SK-N-SH (cell line): ENCODE measurements at regions not wholly inside any gene's neighbourhood (a gene's known extent, or its start where the extent isn't known, plus 50 kb on each side); places are given as distances from the start of the nearest gene placed in this dataset.

Source experiments
- CTCF ChIA-PET: fragments of 300-600, 350-600 bp; formaldehyde crosslinking; extraction: SDS; loops from one replicate; lab custom pipeline; 2021; lab: Yijun Ruan, JAX
- POLR2A ChIA-PET: fragments of 350-600 bp; sonication (Branson Sonifier 250); formaldehyde crosslinking; extraction: SDS; loops from one replicate; lab custom pipeline; 2020; ENCODE audit warnings: antibody characterized with exemption, inconsistent platforms; lab: Yijun Ruan, JAX
- DNase-seq: peaks from one replicate; pipeline ENCODE4 v3.0.0; 2012
- H2AFZ ChIP-seq: fragments of 200-600 bp; sonication (generic); 2 replicates; pipeline ENCODE4 v1.8.1; 2016; ENCODE audit warnings: antibody characterized with exemption, mild to moderate bottlenecking, low read depth
- H3F3A ChIP-seq: fragments of 200-600 bp; sonication (generic); replicated peaks from 2 replicates; pipeline ENCODE3; 2016; ENCODE audit warnings: antibody characterized with exemption, mild to moderate bottlenecking; ENCODE audit not compliant: insufficient read depth
- H3K27ac ChIP-seq, 2 experiments: fragments of 200-500 bp in 1 of 2; fragments of 200-600 bp in 1 of 2; sonication (Bioruptor generic) in 1 of 2; sonication (generic), shearing (Covaris generic) in 1 of 2; 2 replicates each; pipeline versions ENCODE4 v1.5.1 to v1.6.1; 2014 to 2016; ENCODE audit warnings: low read depth in 2 of 2, inconsistent platforms in 1 of 2, low read length in 1 of 2, mild to moderate bottlenecking in 1 of 2, mixed read lengths in 1 of 2
- H3K27me3 ChIP-seq: fragments of 200-600 bp; sonication (generic), shearing (Covaris generic); 2 replicates; pipeline ENCODE4 v1.6.1; 2016; ENCODE audit warnings: mixed run types; ENCODE audit not compliant: insufficient read depth
- H3K36me3 ChIP-seq, 2 experiments: fragments of 200-500 bp in 1 of 2; fragments of 200-600 bp in 1 of 2; sonication (Bioruptor generic) in 1 of 2; sonication (generic) in 1 of 2; replicated peaks in 1 of 2; 2 replicates each; pipeline versions ENCODE3 to v1.5.1; 2014 to 2016; ENCODE audit warnings: low read length in 1 of 2, mild to moderate bottlenecking in 1 of 2; ENCODE audit not compliant: insufficient read depth in 2 of 2, control insufficient read depth in 1 of 2
- H3K4me1 ChIP-seq, 2 experiments: fragments of 200-500 bp in 1 of 2; fragments of 200-600 bp in 1 of 2; sonication (Bioruptor generic) in 1 of 2; sonication (generic), shearing (Covaris generic) in 1 of 2; 2 replicates each; pipeline versions ENCODE4 v1.5.1 to v1.6.1; 2014 to 2016; ENCODE audit warnings: low read depth in 1 of 2, low read length in 1 of 2, mixed run types in 1 of 2; ENCODE audit not compliant: insufficient read depth in 2 of 2, control insufficient read depth in 1 of 2
- H3K4me2 ChIP-seq: fragments of 200-600 bp; sonication (generic), shearing (Covaris generic); 2 replicates; pipeline ENCODE4 v1.6.1; 2017; ENCODE audit warnings: mixed run types
- H3K4me3 ChIP-seq, 2 experiments: fragments of 200-500 bp in 1 of 2; fragments of 200-600 bp in 1 of 2; sonication (Bioruptor generic) in 1 of 2; sonication (generic), shearing (Covaris generic) in 1 of 2; 2 replicates each; pipeline versions ENCODE4 v1.5.1 to v1.8.1; 2014 to 2016; ENCODE audit warnings: low read depth in 2 of 2, inconsistent platforms in 1 of 2, low read length in 1 of 2, mild to moderate bottlenecking in 1 of 2, mixed read lengths in 1 of 2, moderate library complexity in 1 of 2
- H3K79me2 ChIP-seq: fragments of 200-600 bp; sonication (generic); 2 replicates; pipeline ENCODE4 v1.8.1; 2017; ENCODE audit warnings: mild to moderate bottlenecking; ENCODE audit not compliant: insufficient read depth
- H3K9ac ChIP-seq: fragments of 200-600 bp; sonication (generic); 2 replicates; pipeline ENCODE4 v1.6.1; 2017; ENCODE audit warnings: mixed run types
- H3K9me2 ChIP-seq: fragments of 200-600 bp; sonication (generic); 2 replicates; pipeline ENCODE4 v1.6.1; 2017; ENCODE audit warnings: mixed run types
- H3K9me3 ChIP-seq: fragments of 200-600 bp; sonication (generic); 2 replicates; pipeline ENCODE4 v1.6.1; 2017; ENCODE audit warnings: mixed run types, mild to moderate bottlenecking, moderate library complexity
- H4K20me1 ChIP-seq: fragments of 200-600 bp; sonication (generic); 2 replicates; pipeline ENCODE4 v1.6.1; 2017; ENCODE audit warnings: mild to moderate bottlenecking, mixed run types; ENCODE audit not compliant: insufficient read depth
- CHD2 ChIP-seq: fragments of 150-350 bp; IDR thresholded peaks from 2 replicates; pipeline ENCODE4 v1.6.1; 2018; ENCODE audit warnings: low read length; ENCODE audit not compliant: partially characterized antibody
- EP300 ChIP-seq, 2 experiments: IDR thresholded peaks; 2 replicates each; pipeline versions ENCODE4 v1.4.0 to v1.6.1; 2012; ENCODE audit warnings: borderline replicate concordance in 1 of 2, low read depth in 1 of 2, low read length in 1 of 2
- EZH2phosphoT487 ChIP-seq: fragments of 200-600 bp; sonication (generic); IDR thresholded peaks from 2 replicates; pipeline ENCODE4 v1.6.1; 2017; ENCODE audit warnings: low read depth, mixed run types, mild to moderate bottlenecking, antibody characterized with exemption, moderate library complexity, borderline replicate concordance
- FOSL2 ChIP-seq: IDR thresholded peaks from 2 replicates; pipeline ENCODE4 v1.4.0; 2012; ENCODE audit warnings: low read depth, mild to moderate bottlenecking, moderate library complexity, borderline replicate concordance
- FOXJ3 ChIP-seq: sonication (generic); formaldehyde crosslinking; IDR thresholded peaks from 2 replicates; pipeline ENCODE4 v1.5.1; 2020; ENCODE audit warnings: mild to moderate bottlenecking, missing genetic modification reagents
- FOXM1 ChIP-seq: IDR thresholded peaks from 2 replicates; pipeline ENCODE4 v1.4.0; 2012; ENCODE audit warnings: low read depth, mild to moderate bottlenecking
- GABPA ChIP-seq: IDR thresholded peaks from 2 replicates; pipeline ENCODE4 v1.4.0; 2012; ENCODE audit warnings: low read depth, mild to moderate bottlenecking
- GATA2 ChIP-seq: sonication (generic); formaldehyde crosslinking; IDR thresholded peaks from 2 replicates; pipeline ENCODE4 v1.5.0; 2020; ENCODE audit warnings: mild to moderate bottlenecking, missing genetic modification reagents
- IRF3 ChIP-seq: fragments of 150-350 bp; IDR thresholded peaks from 2 replicates; pipeline ENCODE4 v1.6.1; 2016; ENCODE audit warnings: mild to moderate bottlenecking, low read depth, low read length
- NFIC ChIP-seq: IDR thresholded peaks from 2 replicates; pipeline ENCODE4 v1.4.0; 2012; ENCODE audit warnings: borderline replicate concordance
- PBX3 ChIP-seq: IDR thresholded peaks from 2 replicates; pipeline ENCODE4; 2012
- POLR2AphosphoS5 ChIP-seq: IDR thresholded peaks from 2 replicates; pipeline ENCODE4 v1.6.1; 2012; ENCODE audit warnings: low read depth, low read length
- RAD21 ChIP-seq: IDR thresholded peaks from 2 replicates; pipeline ENCODE4 v1.6.1; 2012; ENCODE audit warnings: mild to moderate bottlenecking, low read length
- RCOR1 ChIP-seq: fragments of 150-350 bp; IDR thresholded peaks from 2 replicates; pipeline ENCODE4 v1.6.1; 2017; ENCODE audit warnings: antibody characterized with exemption, low read length
- RFX5 ChIP-seq: IDR thresholded peaks from 2 replicates; pipeline ENCODE4 v1.6.1; 2012; ENCODE audit warnings: mild to moderate bottlenecking, improper control_type of control experiment, low read length
- SIN3A ChIP-seq: IDR thresholded peaks from 2 replicates; pipeline ENCODE4 v1.6.1; 2012; ENCODE audit warnings: low read depth, mild to moderate bottlenecking, low read length, moderate library complexity, borderline replicate concordance
- TAF1 ChIP-seq: IDR thresholded peaks from 2 replicates; pipeline ENCODE4 v1.6.1; 2012; ENCODE audit warnings: low read depth, mild to moderate bottlenecking, low read length, moderate library complexity, borderline replicate concordance
- YY1 ChIP-seq: IDR thresholded peaks from 2 replicates; pipeline ENCODE4 v1.4.0; 2012; ENCODE audit warnings: low read depth, mild to moderate bottlenecking
- ZBTB33 ChIP-seq: IDR thresholded peaks from 2 replicates; pipeline ENCODE4 v1.4.0; 2012; ENCODE audit warnings: low read depth, borderline replicate concordance
- WGBS: methylation state at CpG from one replicate; pipeline ENCODE4 v1.1.6; 2017; ENCODE audit warnings: low lambda C conversion rate; 5-methylcytosine and 5-hydroxymethylcytosine counted together

GRCh38 chr2:62361964-62362363 lies 144.0 kb downstream of the TMEM17 start:
- TF ChIP-seq NFIC (no peak), FOXJ3 (CRISPR knock-in tag) (no peak), TAF1 (no peak), YY1 (no peak), GATA2 (no peak)
- no peak overlapping the region for H3K4me3 ChIP-seq
- H3K27ac ChIP-seq, result no peak overlapping the region
- H3K9me2 ChIP-seq, result no peaks in the 10 kb centered on the region
- 75% methylated on average over 2 of the region's 2 CpGs for WGBS
- H3K36me3 ChIP-seq, result no peaks in the 10 kb centered on the region
- ChIA-PET CTCF (interaction anchor here (0.9 kb wide), 1 partner anchor 50 kb away, joined by 3 read pairs; no protein-coding TSS in a partner anchor), POLR2A (no interaction called here)
- no peak overlapping the region for H3K9ac ChIP-seq
- H3K9me3 ChIP-seq, result no peaks in the 10 kb centered on the region
- H3K27me3 ChIP-seq, result no peaks in the 10 kb centered on the region
- H3K4me1 ChIP-seq, result peaks cover 0 to 5% of the 10 kb centered on the region in 2 experiments; a peak in 1 of 4 replicates
- no peak overlapping the region for H2AFZ ChIP-seq
- H4K20me1 ChIP-seq, result no peaks in the 10 kb centered on the region
- H3F3A ChIP-seq, result no peaks in the 10 kb centered on the region
- DNase-seq, result no peak
- no peak overlapping the region for H3K4me2 ChIP-seq
- no peaks in the 10 kb centered on the region for H3K79me2 ChIP-seq

GRCh38 chr2:62354771-62355561 lies 151.0 kb downstream of the TMEM17 start:
- Histone ChIP-seq H3K9me3 (no peaks in the 10 kb centered on the region), H3K9ac (no peak overlapping the region), H3K4me3 (no peak overlapping the region), H3K36me3 (no peaks in the 10 kb centered on the region), H4K20me1 (no peaks in the 10 kb centered on the region), H3K4me2 (no peak overlapping the region), H3K27ac (no peak overlapping the region), H3K79me2 (no peaks in the 10 kb centered on the region), H3K9me2 (no peaks in the 10 kb centered on the region), H3K27me3 (no peaks in the 10 kb centered on the region), H3K4me1 (no peaks in the 10 kb centered on the region), H2AFZ (no peak overlapping the region), H3F3A (no peaks in the 10 kb centered on the region)
- ChIA-PET CTCF (interaction anchor here (0.6 kb wide), 1 partner anchor 1057 kb away, joined by 3 read pairs; no protein-coding TSS in a partner anchor), POLR2A (no interaction called here)
- whole genome bisulfite sequencing, result 67% methylated on average over 9 of the region's 9 CpGs
- TF ChIP-seq EZH2phosphoT487, result no peak
- TF ChIP-seq FOXM1, result no peak
- TF ChIP-seq EP300 (IDR thresholded peaks at IDR 0.05; ENCODE audit: borderline replicate concordance in 1 of 2, low read depth in 1 of 2, low read length in 1 of 2), result no peak
- no peak for TF ChIP-seq PBX3
- no peak for TF ChIP-seq FOXJ3 (CRISPR knock-in tag)
- no peak for TF ChIP-seq ZBTB33
- no peak for TF ChIP-seq RAD21
- TF ChIP-seq RCOR1, result no peak
- no peak for TF ChIP-seq FOSL2
- no peak for TF ChIP-seq YY1
- no peak for TF ChIP-seq GATA2
- no peak for TF ChIP-seq RFX5
- no peak for TF ChIP-seq CHD2
- TF ChIP-seq POLR2AphosphoS5, result no peak
- no peak for TF ChIP-seq IRF3
- TF ChIP-seq GABPA, result no peak
- no peak for TF ChIP-seq SIN3A
- DNase-seq, result no peak
